ENCODE measurements at regions not wholly inside any gene's neighbourhood (a gene's known extent, or its start where the extent isn't known, plus 50 kb on each side); places are given as distances from the start of the nearest gene placed in this dataset.

- no peak for TF ChIP-seq RAD21 (IDR thresholded peaks at IDR 0.05 in 1 of 2, conservative IDR thresholded peaks at IDR 0.05 in 1 of 2; ENCODE audit: low read depth in 2 of 2, low read length in 2 of 2)
- no peak for TF ChIP-seq CTCF (IDR thresholded peaks at IDR 0.05; ENCODE audit: control extremely low read depth in 1 of 3, insufficient read depth in 1 of 3, low read depth in 1 of 3, low read length in 3 of 3)
- TF ChIP-seq CREB1 (IDR thresholded peaks at IDR 0.05) = no peak
- no peak for TF ChIP-seq POLR2A (IDR thresholded peaks at IDR 0.05; ENCODE audit: control extremely low read depth in 1 of 2, low read depth in 2 of 2, low read length in 2 of 2)
- no peak for TF ChIP-seq JUN (IDR thresholded peaks at IDR 0.05; ENCODE audit: low read depth, low read length)
- no peak for TF ChIP-seq E2F6 (IDR thresholded peaks at IDR 0.05)
- TF ChIP-seq MAFK (IDR thresholded peaks at IDR 0.05; ENCODE audit: low read depth, low read length) = no peak
- TF ChIP-seq ZNF274 (IDR thresholded peaks at IDR 0.05; ENCODE audit: borderline replicate concordance, extremely low read depth, low read length) = no peak
- no peak for TF ChIP-seq POLR2AphosphoS5 (IDR thresholded peaks at IDR 0.05; ENCODE audit: low read depth, low read length)
- TF ChIP-seq BCL11A (IDR thresholded peaks at IDR 0.05; ENCODE audit: low read depth in 2 of 2, low read length in 2 of 2) = no peak
- no peak for TF ChIP-seq YY1 (IDR thresholded peaks at IDR 0.05; ENCODE audit: low read depth, low read length)
Measured at GRCh38 chr12:127943481-127944210, 323.3 kb upstream of the TMEM132C start.
